ENCODE measurements at regions not wholly inside any gene's neighbourhood (a gene's known extent, or its start where the extent isn't known, plus 50 kb on each side); places are given as distances from the start of the nearest gene placed in this dataset.

DNA sequence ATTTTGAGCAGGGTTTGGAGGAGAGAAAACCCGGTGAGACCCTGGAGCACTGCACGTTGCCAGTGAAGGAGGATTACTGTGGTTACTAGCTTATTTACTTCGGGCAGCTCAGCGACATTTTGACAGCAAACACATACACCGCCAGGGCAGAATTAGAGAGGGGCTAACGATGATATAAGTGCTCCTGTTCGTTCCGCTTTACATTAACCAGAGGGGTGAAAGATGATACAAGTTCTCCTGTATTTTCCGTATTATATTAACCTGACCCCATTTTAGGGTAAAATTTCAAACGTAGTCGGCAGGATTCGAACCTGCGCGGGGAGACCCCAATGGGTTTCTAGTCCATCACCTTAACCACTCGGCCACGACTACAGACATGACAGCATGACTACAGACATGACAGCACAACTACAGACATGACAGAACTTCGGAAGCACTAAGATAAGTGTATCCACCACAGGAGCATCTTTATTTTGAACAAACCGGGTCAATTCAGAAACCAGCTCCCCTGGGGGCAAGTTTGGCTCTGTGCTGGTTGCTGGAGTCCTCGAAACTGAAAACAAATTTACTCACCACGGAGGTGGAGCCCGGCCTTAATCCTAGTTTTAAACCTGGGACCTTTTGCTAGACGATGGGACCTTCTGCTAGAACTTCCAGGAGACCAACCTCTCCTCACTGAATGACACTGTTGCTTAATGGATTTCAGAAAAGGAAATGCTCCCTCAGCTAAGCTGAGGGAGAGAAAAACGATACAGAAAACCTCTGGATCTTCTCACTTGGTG is 80.4 kb upstream of the ZNF184 start:
- TF ChIP-seq, protein P1, sequence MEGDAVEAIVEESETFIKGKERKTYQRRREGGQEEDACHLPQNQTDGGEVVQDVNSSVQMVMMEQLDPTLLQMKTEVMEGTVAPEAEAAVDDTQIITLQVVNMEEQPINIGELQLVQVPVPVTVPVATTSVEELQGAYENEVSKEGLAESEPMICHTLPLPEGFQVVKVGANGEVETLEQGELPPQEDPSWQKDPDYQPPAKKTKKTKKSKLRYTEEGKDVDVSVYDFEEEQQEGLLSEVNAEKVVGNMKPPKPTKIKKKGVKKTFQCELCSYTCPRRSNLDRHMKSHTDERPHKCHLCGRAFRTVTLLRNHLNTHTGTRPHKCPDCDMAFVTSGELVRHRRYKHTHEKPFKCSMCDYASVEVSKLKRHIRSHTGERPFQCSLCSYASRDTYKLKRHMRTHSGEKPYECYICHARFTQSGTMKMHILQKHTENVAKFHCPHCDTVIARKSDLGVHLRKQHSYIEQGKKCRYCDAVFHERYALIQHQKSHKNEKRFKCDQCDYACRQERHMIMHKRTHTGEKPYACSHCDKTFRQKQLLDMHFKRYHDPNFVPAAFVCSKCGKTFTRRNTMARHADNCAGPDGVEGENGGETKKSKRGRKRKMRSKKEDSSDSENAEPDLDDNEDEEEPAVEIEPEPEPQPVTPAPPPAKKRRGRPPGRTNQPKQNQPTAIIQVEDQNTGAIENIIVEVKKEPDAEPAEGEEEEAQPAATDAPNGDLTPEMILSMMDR (conservative IDR thresholded peaks at IDR 0.05), result no peak
- no peak for TF ChIP-seq ZFX (IDR thresholded peaks at IDR 0.05)
